OCI-LY1 (cell line): ENCODE measurements at regions not wholly inside any gene's neighbourhood (a gene's known extent, or its start where the extent isn't known, plus 50 kb on each side); places are given as distances from the start of the nearest gene placed in this dataset.

Experiments
- CTCF ChIP-seq: fragments of 200-600 bp; sonication (generic), shearing (Covaris generic); IDR thresholded peaks from 2 replicates; pipeline ENCODE4 v1.5.1; 2017; ENCODE audit warnings: mild to moderate bottlenecking, antibody characterized with exemption, low read length, moderate library complexity, mixed read lengths
- EZH2 ChIP-seq: fragments of 200-600 bp; sonication (generic), shearing (Covaris generic); IDR thresholded peaks from 2 replicates; pipeline ENCODE4 v1.8.0; 2017; ENCODE audit warnings: borderline replicate concordance, mixed run types, mild to moderate bottlenecking, antibody characterized with exemption, low read length, moderate library complexity, mixed read lengths

GRCh38 chr5:30871196-30871595 lies 322.3 kb upstream of the CDH6 start:
- TF ChIP-seq CTCF (no peak), EZH2 (no peak)
